CD4-positive, alpha-beta T cell treated with Interleukin-1 beta for 1 hour (primary cell): ENCODE measurements at regions not wholly inside any gene's neighbourhood (a gene's known extent, or its start where the extent isn't known, plus 50 kb on each side); places are given as distances from the start of the nearest gene placed in this dataset.
A peak's percentile ranks its signal among the peaks of the same experiment; 100 is the strongest.
"Not testable (repeated sequence)": the region's sequence is repeated elsewhere in the genome, so short reads cannot be mapped to it uniquely, and the experiment has no call there.

Experiments used
- DNase-seq, 2 donors: peaks; one replicate each; pipeline ENCODE4 v3.0.0-alpha.2; 2020 to 2022

DNA sequence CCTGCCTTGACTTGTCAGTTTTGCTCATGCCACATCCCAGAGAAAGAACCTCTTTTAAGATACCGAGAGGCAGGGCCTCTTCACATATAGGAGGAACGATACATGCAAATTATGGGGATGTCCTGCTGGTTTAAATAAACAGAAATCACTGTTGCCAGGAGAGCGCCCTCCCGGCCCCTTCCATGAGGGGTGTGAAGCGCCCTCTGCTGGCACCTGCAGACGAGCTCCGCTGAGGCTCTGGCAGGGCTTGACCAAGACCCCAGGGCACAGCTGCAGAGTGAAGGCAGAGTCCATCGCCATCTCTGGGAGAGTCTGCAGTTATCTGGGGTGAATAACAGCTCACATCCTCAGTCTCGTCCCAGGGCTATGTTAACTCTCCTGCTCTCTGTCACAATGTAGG is 468.8 kb downstream of the RPIA start:
- not testable (repeated sequence) for DNase-seq

DNA sequence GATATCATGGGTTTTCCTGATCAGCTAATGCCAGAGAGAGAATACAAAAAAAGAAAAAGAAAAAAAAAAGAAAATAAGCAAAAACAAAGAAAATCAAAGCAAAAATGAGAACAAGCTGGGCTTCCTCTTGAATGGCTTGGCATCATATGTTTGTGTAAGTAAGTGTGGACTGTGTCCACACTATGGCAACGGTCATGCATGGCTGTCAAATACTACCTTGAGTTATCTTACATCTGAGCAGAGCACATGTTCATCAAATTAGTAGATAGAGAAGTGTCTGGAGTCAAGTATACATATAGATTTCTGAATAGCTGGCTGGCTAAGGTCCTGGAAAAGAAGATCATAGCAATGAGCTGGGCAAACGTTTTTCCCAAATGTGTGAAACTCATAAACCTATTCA is 470.2 kb downstream of the RPIA start:
- DNase-seq, result not testable (repeated sequence)

DNA sequence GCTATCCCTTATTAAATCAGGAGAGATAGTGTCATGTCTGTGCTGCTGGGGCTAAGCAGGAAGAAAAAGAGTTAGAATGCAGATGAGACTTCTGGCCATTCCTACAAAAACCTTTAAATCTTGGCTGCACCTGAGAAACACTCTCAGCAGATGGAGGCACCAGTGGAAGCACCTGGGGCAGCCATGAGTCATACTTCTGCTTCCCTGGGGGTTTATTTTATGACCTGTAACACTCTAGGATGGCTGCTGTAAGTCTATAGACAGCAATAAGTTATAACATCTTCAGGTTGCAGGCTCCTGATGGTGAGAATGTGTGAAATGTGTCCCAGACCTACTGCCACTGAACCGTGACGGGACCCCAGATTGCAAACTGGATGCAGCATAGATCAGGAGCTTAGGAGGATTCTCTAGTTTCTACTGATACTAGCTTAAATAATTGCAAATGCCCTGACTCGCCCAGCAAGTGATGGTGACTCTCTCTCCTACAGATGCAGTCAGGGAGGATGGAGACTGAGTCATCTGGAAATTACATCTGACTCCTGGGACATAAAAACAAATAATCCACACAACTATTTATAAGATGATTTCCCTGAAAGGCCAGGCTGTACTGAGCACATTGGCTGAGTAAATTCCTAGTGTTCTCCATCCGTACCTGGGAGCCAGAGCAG is 479.2 kb downstream of the RPIA start:
- DNase-seq, result not testable (repeated sequence)

DNA sequence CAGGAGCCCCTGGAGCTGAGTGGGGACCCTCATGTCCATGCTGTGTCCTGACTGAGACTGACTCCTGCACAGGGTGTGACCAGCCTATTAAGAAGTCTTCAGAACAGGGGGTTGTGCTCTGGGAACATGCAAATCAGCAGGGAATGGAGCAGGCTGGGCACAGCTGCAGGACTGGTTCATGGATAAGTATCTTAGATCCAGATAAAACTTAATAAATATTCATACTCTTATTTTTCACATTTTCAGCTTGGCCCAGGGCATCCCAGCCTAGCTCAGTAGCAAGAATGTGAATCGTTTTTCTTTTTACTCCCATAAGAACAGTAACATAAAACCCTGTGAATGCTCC is 479.7 kb downstream of the RPIA start:
- not testable (repeated sequence) for DNase-seq

DNA sequence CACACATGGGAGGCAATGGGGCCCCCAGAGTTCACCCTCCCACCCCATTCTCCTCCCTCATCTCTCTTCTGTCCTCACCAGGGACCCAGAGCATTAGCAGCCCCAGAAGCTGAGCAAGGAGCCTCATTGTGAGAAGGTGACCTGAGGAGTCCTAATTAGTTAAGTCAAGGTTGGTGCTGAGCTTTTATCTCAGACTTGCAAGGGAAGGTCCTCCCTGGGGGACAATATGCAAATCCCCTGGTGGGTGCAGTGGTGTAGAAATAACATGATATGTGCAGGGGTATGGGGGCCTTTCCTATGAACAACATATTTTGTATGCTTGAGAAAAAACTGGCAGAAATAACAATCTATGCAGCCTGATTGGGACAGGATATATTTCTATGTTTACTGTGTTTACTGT is 485.5 kb downstream of the RPIA start:
- not testable (repeated sequence) for DNase-seq

DNA sequence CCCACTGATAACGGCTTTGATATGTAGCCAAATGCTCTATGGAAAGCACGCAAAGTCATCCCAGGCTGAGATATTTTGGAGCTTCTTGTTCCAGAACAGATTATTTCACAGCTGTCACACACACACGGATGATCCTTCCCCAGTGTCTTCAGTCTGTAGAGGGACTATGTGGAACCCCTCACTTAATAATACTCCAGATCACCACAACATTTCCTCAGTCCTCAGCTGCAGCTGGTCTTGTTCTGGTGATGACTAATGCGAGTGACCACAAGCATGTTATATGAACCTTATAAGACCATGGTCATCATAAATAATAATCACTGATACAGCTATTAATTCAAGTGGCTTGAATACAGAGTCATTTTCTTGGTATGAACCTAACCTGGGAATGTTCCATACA is 490.7 kb downstream of the RPIA start:
- DNase-seq, result not testable (repeated sequence)

DNA sequence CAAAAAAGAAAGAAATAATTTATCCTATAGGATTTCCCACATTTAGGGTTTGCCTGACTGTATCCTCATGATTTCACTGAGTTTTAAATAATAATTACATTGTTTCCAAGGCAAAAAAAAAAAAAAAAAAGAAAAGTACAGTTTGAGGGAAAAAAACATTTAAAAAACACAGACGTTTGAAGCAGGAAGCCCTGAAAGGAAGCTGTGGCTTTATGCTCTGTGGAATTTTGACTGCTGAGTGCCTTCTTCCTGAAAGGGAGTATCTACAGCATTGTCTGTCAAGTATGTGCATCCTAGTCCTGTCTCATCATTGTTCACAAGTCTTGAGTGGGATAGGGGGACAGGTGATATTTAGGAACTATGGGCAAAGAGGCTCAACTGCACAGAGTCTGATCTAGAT is 493.3 kb downstream of the RPIA start:
- DNase-seq, result not testable (repeated sequence)

DNA sequence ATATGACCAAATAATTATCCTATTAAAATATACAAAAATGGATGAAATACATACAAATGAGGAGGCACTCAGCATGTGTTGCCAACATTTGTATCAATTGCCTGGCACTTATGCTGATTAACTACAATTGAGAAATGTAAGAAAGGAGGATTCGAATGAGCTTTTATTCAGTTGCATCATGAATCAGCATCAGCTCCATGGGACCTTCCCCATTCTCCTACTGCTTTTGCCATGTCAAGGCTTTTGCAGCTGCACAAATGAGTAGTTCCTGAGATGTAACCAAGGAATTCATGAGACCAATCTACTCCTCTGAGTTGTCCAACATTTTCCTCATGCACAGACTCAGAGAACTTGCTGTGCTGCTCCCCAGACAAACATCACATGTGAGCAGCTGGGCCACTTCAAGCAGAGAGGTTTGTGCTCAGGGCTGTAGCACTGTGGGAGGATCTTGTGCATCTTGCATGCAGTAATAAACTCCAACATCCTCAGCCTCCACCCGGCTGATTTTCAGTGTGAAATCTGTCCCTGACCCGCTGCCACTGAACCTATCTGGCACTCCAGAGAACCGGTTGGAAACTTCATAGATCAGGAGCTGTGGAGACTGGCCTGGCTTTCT is 504.3 kb downstream of the RPIA start:
- not testable (repeated sequence) for DNase-seq

DNA sequence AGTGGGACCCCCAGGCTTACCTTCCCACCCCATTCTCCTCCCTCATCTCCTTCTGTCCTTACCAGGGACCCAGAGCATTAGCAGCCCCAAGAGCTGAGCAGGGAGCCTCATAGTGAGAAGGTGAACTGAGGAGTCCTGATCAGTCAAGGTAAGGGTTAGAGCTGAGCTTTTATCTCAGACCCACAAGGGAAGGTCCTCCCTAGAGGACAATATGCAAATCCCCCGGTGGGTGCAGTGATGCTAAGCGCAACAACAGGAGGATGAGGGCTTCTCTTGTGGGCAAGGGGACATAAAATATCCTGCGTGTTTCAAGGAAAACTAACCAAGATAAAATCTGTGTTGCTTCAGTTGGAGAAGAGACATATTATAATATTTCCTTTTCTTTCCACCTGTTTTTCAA is 505.2 kb downstream of the RPIA start:
- not testable (repeated sequence) for DNase-seq

DNA sequence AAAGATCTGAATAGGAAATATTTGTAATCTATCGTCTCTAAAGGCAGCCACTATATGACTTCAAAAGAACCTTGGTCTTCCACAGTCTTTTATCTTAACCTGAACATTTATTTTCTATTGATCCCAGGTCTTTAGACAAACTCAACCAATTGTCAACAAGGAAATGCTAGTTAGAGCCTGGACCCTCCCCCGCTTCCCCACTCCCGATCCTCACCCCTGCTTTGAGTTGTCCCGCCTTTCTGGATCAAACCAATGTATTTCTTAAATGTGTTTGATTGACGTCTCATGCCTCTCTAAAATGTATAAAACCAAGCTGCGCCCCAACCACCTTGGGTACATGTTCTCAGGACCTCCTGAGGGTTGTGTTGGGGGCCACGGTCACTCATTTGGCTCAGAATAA is 506.6 kb downstream of the RPIA start:
- not testable (repeated sequence) for DNase-seq

DNA sequence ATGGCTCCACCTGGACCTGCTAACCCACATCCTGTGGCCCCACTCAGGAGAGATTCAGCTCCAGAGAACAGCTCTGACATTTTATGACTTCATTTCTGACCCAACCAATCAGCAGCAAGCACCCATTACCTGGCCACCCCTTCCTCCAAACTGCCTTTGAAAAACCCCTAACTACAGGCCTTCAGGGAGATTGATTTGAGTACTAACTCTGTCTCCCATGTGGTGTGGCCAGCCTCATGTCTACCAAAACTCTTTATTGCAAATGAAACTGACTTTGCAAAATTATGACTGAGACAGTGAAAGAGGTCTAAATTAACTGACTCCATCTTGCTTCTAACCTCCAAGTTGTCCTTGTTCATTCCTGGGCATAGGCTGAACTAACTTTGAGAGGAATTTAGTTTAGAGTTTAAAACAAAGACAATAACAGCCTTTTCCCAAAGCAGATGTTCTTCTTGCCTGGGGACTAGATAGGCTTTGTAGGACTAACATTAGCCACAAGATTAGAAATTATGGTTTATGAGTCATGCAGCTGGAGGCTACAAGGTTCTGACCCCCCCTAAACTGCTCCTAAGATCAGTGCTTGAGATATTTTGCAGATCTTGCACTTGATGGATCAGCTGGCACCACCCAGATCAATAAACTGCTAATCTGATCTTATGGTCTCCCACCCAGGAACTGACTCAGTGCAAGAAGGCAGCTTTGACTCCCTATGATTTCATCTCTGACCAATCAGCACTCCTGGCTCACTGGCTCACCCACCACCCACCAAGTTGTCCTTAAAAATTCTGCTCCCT is 508.2 kb downstream of the RPIA start:
- not testable (repeated sequence) for DNase-seq

DNA sequence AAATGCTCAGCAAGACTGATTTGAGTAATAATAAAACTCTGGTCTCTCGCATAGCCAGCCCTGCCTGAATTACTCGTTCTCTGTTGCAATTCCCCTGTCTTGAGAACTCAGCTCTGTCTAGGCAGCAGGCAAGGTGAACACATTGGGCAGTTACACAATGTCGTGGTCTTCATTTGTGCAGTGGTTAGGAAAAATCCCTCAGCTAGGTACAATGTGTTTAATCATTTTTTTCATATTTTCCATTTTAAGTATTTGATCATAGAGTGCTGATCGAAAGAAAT is 508.7 kb downstream of the RPIA start:
- not testable (repeated sequence) for DNase-seq

DNA sequence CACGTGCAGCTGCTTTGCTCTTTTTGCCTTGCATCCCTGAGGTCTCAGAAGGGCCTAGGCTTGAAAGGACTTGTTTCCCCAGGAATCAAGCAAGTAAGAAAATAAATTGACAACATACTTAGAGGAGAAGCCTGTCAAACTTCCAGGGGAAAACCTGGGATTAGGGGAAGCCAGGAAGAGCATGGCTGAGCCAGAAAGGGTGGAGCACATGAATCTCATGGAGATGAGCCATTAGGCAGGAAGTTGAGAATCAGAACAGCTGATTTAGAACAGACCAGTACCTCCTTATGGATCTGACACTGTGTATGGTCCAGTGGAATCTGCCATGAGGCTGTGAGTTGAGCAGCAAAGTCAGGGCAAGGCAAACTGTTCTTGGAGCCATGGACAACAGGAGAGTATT is 511.0 kb downstream of the RPIA start:
- not testable (repeated sequence) for DNase-seq

DNA sequence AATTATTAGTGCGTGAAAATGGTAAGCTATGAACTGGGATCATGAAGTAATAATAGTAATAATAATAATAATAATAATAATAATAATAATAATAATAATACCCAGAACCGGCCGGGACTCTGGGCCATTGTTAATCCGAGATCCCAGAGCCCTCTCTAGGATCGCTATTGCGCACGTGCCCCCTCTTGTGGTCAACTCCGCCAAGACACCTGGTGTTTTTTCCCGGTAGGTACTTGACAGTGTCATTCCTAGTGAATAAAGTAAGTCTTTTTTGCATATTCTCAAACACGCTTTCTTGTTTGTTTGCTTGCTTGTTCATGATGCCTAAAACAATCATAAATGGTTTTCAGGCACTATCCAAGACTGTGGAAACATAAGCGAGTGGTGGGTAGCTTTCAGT is 513.7 kb downstream of the RPIA start:
- DNase-seq, result peak; percentile 10 to 16

DNA sequence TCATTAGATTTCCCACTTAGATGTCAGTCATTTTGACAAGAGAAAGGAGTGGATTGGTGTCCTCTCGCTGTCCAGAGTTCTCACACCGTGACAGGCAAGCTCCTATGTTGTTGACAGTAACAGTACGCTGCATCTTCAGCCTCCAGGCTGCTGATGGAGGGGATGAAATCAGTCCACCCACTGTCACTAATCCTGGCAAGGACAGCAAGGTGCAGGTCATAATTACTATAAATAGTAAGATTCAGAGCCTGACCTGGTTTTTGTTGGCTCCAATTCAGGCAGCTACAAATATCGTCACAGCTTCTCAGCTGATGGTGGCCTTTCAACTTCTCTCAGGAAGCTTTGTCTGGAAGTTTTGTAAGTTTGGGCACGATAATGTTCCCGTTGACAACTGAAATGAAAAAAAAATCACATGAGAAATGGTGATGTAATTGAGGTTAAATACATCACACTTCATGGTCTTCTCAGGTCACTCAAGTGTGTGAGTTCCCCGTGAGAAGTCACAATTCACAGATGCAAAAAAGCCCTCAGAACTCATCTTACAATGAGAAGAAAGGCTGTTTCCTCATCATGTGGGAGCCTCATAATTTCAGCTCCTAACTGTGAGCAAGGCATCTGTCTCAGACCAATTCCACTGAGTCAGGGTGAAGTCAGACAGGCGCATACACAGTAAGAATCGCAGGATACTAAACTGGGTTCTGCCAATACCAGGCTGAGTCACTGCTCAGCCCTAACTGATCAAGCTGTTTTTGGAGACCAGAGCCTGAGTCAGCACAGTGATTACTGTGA is 516.9 kb downstream of the RPIA start:
- DNase-seq, result peak in 1 of 2 donors; percentile 39

DNA sequence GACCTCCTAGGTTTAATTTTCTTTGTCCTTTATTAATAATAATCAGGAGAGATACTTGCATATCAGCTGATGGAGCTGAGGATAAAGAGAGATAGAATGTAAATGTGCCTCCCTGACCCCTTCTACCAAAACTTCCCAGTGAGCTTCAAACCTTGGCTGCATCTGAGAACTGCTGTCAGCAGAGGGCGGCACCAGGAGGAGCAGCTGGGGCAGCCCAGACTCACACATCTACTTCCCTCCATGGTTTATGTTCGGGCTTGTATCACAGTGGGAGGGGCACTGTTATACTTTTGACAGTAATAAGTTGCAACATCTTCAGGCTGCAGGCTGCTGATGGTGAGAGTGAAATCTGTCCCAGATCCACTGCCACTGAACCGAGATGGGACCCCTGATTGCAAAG is 521.7 kb downstream of the RPIA start:
- peak in 1 of 2 donors; percentile 43 for DNase-seq

DNA sequence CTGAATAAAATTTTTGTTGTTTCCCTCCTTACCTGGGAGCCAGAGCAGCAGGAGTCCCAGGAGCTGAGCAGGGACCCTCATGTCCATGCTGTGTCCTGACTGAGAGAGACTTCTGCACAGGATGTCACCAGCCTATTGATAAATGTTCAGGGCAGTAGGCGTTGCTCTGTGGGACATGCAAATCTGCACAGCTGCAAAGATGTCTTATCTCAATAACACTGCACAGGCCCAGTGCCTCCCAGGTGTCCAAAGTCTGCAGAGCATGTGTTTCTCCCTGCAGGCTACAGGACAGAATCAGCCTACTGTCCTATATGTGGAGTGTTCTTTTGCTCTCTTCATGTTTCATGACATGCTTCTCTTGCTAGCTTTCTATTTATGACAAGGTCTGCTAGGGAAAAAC is 522.3 kb downstream of the RPIA start:
- DNase-seq, result not testable (repeated sequence)

DNA sequence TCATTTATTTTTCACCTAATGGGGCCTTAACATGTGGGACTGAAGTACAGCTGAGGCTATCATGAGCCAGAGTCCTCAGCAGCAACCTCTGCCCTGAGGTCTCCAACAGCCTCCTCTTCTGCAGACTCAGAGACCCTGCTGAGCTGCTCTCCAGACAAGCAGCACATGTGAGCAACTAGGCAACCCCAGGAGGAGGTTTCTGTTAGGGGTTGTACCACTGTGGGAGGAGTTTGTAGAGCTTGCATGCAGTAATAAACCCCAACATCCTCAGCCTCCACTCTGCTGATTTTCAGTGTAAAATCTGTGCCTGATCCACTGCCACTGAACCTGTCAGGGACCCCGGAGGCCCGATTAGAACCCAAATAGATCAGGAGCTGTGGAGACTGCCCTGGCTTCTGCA is 530.0 kb downstream of the RPIA start:
- not testable (repeated sequence) for DNase-seq

DNA sequence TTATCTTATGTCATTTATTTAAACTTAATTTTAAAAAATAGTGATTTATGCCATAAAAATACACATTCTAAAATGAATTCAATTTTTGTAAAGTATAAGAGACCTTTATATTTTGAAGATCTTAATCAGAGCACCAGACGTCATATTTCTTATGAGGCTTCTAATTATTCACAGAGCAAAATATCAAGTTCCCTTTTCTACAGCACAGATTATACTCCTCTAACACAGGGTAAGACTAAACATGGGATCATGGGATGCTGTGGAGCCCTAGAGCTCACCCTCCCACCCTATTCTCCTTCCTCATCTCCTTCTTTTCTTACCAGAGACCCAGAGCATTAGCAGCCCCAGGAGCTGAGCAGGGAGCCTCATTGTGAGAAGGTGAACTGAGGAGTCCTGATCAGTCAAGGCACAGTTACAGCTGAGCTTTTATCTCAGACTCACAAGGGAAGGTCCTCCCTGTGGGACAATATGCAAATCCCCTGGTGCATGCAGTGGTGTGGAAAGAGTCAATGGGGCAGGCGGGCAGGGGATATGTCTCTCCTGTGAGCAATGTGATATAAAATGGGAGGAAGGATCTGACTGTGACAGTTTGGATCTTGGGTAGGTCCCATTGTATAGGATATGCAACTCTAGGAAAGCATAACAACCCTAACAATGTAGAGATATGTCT is 530.7 kb downstream of the RPIA start:
- not testable (repeated sequence) for DNase-seq

DNA sequence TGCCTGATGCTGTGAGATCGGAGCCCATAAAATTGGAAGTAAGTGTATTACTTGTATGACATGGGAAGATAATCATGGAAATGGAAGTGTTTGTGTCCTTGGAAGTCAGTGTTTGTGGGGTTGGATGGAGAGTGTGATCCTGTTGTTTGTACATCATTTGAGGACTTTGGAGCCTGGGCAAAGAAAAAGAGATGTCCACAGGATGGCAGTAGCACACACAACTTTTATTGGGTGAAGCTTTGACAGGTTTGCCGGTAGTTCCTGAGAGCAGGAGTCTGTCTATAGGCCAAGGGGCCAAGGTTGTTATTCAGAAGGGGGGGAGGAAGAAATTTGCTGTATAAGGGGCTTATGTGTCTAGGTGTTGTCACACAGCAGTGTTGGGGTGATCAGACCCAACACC is 533.3 kb downstream of the RPIA start:
- DNase-seq, result not testable (repeated sequence)

DNA sequence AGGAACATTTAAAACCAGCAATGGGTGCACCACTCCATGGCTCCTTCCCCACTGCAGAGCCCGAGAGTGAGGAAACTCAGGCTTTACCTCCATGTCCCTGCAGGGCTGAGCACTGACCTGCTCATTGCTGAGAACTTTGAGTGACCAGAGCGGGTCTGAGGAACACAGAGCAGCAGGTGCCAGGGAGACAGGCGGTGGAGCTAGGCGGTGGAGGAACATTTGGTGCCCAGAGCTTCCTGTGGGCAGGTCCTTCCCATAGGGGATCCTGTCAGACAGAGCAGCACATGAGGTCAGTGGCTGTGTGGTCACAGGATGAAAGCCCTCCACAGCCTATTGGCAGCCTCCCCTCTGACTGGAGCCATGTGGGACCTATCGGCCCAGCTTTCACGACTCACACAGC is 538.5 kb downstream of the RPIA start:
- not testable (repeated sequence) for DNase-seq

DNA sequence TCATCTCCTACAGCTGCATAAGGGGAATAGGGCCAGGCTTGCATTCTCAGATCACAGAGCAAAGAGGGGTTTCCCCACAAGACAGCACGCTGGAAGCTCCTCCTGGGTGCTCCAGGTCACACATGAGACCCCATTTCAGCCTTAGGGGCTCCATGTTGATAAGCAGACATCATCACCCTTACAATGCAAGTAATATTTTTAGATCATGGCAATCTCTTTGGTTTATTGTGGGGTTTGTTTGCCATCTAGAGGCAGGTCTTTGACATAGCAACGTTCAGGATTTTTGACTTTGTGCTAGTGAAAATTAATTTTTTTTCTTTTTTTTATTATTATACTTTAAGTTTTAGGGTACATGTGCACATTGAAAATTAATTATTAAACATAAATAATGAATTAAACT is 539.8 kb downstream of the RPIA start:
- not testable (repeated sequence) for DNase-seq

DNA sequence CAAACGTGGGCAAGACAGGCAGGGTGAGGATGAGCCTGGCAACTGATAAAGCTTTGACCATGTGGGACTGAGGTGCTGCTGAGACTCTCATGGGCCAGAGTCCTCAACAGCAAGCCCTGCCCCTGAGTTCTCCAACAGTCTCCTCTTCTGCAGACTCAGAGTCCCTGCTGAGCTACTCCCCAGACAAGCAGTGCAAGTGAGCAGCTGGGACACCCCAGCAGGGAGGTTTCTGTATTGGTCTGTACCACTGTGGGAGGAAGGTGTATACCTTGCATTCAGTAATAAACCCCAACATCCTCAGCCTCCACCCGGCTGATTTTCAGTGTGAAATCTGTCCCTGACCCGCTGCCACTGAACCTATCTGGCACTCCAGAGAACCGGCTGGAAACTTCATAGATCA is 542.5 kb downstream of the RPIA start:
- DNase-seq, result not testable (repeated sequence)
